ENCODE measurements at regions not wholly inside any gene's neighbourhood (a gene's known extent, or its start where the extent isn't known, plus 50 kb on each side); places are given as distances from the start of the nearest gene placed in this dataset.
A peak's percentile ranks its signal among the peaks of the same experiment; 100 is the strongest.

DNA sequence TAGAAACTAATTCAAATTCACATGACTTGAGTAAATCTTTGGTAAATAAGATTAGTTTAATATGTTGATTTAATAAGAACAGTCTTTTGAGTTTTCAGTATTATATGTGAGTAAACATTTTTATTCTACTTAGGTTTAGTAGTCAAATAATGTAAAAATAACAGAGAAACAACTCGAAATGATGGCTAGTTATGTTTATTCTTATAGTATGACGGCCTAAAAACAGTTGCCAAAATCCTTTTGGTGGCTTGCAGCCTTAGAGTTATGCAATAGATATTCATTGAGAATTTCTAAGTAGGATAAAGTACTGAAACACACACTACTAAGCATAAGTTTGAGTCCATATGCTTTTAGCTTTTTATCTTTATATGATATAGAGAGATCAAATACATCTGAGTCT is 184.8 kb downstream of the GNAI1 start:
- H3K9me3 Mint-ChIP-seq, result peaks cover 2% of the 10 kb centered on the region
- no peaks in the 10 kb centered on the region for H3K36me3 Mint-ChIP-seq (ENCODE audit: low read depth)
- no peak overlapping the region for H3K4me3 Mint-ChIP-seq
- peaks cover under 1% of the 10 kb centered on the region for H3K4me1 Mint-ChIP-seq (ENCODE audit: low read depth)
- no peak for DNase-seq
- no peaks in the 10 kb centered on the region for H3K27me3 Mint-ChIP-seq
- no peak overlapping the region for H3K27ac Mint-ChIP-seq

DNA sequence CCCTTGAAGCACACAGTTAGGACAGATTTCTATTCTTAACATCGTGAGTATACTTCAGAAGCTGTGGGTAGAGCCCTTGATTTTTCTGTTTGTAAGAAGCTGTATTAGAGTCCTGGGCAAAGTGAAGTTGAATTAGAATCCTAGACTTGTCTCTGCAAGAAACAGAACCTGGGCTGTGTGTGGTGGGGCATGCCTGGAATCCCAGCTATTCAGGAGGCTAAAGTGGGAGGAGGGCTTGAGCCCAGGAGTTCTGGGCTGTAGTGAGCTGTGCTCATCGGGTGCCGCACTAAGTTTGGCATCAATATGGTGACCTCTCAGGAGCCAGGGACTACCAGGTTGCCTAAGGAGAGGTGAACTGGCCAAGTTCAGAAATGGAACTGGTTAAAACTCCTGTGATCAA is 183.4 kb downstream of the GNAI1 start:
- H3K36me3 Mint-ChIP-seq (ENCODE audit: low read depth), result no peaks in the 10 kb centered on the region
- H3K27ac Mint-ChIP-seq, result no peak overlapping the region
- no peaks in the 10 kb centered on the region for H3K27me3 Mint-ChIP-seq
- H3K4me1 Mint-ChIP-seq (ENCODE audit: low read depth), result peaks cover 4% of the 10 kb centered on the region
- no peak for DNase-seq
- H3K9me3 Mint-ChIP-seq, result peaks cover 2% of the 10 kb centered on the region
- no peak overlapping the region for H3K4me3 Mint-ChIP-seq

DNA sequence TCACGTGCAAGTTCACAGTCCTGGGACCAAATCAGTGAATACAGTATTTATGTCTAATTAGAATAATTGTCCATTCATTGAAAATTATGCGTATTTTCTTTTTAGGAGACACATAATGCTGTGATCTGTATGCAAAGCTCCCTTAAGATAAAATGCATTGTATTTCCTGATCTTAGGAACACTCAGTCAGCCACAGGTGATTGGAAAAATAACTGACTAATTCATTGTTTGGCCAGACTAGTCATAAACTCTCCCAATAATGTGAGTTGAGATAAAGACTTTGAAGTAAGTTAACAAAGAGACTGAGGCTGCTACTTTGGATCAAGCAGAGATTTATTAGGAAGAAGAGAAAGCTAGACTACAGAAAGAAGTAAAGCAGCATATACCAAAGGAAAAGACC is 182.2 kb downstream of the GNAI1 start:
- Mint-ChIP-seq H3K4me1 (ENCODE audit: low read depth) (peaks cover 11% of the 10 kb centered on the region), H3K27ac (no peak overlapping the region), H3K9me3 (peaks cover 4% of the 10 kb centered on the region), H3K36me3 (ENCODE audit: low read depth) (no peaks in the 10 kb centered on the region), H3K4me3 (no peak overlapping the region), H3K27me3 (no peaks in the 10 kb centered on the region)
- DNase-seq, result no peak

DNA sequence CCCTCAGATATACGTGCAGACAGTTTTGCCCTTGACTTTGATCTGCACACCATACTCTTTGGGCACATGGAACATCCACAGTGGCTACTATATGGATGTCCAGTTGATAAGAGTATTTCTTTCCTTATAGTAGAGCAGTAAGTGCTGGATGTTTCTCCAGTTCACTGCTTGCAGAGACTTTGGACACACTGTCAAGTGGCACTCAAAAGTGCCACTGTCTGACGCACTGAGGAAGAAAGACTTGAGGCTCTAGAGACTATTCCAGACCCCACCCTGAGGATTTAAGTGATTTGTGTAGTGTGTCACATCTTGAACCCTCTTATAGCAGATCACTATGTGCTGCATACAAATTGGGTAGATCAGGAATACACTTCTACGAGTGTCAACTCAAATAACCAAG is 179.1 kb downstream of the GNAI1 start:
- no peak overlapping the region for H3K27ac Mint-ChIP-seq
- H3K9me3 Mint-ChIP-seq, result peaks cover 2% of the 10 kb centered on the region
- no peak for DNase-seq
- peaks cover 31% of the 10 kb centered on the region for H3K4me1 Mint-ChIP-seq (ENCODE audit: low read depth)
- no peaks in the 10 kb centered on the region for H3K27me3 Mint-ChIP-seq
- no peak overlapping the region for H3K4me3 Mint-ChIP-seq
- H3K36me3 Mint-ChIP-seq (ENCODE audit: low read depth), result no peaks in the 10 kb centered on the region

DNA sequence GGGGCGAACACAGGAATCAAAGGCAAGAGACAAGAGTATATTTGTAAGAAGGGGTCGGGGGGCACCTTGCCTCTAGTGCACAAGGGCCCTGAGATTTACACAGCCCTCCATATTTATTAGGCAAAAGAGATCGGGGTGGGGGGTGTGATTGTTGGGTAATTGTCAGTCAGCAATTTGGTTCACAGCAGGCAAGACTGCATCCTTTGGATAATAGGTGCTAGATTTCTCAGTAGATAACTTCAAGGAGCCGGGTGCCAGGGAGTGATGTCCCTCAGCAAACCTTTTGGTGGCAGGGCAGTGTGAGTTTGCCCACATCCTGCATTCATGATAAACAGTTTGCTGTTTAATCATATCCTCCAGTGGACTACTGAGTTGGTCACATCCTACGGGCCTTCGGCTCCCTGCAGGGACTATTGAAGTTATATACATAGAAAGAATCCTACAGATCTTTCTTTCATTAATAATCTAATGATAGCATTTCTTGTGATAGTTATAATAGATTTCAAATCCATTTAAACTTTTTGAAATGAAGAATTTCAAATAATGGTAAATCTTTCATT is 178.5 kb downstream of the GNAI1 start:
- Mint-ChIP-seq H3K9me3 (peaks cover 2% of the 10 kb centered on the region), H3K36me3 (ENCODE audit: low read depth) (no peaks in the 10 kb centered on the region), H3K4me3 (no peak overlapping the region), H3K4me1 (ENCODE audit: low read depth) (peaks cover 31% of the 10 kb centered on the region), H3K27me3 (no peaks in the 10 kb centered on the region), H3K27ac (no peak overlapping the region)
- DNase-seq, result no peak

DNA sequence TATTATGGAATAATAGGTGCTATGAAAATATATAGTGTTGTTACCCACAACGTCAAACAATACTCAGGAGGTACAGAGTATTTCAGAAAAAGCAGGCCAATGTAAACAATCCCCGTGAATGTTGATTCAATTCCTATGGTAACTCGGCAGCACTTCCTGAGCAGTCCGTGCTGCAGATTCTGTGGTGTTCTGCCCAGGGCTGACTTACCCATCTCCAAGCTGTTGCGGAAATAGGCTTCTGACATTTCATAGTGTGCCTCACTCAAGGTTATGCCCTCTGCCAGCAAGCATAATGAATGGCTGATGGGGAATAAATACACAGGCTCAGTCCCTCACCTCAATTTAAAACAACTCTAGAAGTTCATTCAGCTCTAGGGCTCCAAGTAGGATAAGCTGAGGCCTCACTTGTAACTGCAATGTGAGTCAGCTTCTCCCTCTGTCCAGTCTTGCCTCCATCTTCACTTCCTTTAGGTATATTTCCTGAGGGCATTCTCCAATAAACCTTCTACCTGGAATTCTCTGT is 177.6 kb downstream of the GNAI1 start:
- H3K36me3 Mint-ChIP-seq (ENCODE audit: low read depth), result no peaks in the 10 kb centered on the region
- H3K27ac Mint-ChIP-seq, result peak overlapping the region; percentile 18
- no peak overlapping the region for H3K4me3 Mint-ChIP-seq
- peaks cover 2% of the 10 kb centered on the region for H3K9me3 Mint-ChIP-seq
- no peak for DNase-seq
- H3K4me1 Mint-ChIP-seq (ENCODE audit: low read depth), result peaks cover 31% of the 10 kb centered on the region
- H3K27me3 Mint-ChIP-seq, result no peaks in the 10 kb centered on the region

DNA sequence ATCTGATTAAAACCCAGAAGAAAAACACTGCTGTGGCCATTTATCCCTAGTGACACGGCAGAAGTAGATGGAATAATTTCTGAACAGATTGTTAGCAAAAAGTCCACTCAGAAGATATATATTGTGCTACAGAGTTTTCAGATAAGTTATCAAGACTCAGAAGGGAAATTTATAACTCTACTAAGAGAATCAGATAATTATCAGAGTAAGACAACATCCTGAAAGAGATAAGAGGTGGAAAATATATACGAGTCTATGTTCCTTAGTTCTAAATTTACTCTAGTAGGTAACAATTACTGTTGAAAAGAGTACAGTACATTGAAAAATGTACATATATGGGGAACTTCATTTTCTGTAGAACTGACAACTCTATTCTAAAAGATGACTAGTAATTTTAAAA is 176.7 kb downstream of the GNAI1 start:
- H3K4me3 Mint-ChIP-seq, result no peak overlapping the region
- no peak overlapping the region for H3K27ac Mint-ChIP-seq

DNA sequence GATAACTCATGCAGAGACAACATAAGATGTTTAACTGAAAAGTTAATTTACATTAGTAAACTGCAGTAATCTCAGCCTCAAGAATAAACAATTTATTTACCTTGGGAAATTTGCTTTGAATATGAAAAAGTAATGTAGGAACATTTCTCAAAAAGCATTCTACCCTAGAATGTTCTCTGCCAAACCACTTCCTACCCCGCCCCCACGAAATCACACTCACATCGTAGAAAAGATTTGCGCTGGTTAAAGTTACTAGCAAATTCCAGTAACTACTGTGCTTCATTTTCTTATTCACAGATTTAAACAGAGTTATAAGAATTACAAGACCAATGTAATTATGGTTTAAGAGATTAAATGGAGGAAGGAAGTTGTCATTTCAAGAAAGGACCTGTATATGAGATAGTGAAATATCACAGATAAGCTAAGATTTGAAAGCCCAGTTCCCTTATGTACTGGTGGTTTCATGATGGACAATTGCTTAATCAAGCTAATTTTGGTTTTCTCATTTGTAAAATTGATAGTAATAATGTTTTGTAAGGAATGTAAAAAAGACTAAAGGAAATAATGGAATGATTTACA is 175.4 kb downstream of the GNAI1 start:
- Mint-ChIP-seq H3K36me3 (ENCODE audit: low read depth) (no peaks in the 10 kb centered on the region), H3K9me3 (peaks cover 2% of the 10 kb centered on the region), H3K27me3 (no peaks in the 10 kb centered on the region), H3K27ac (no peak overlapping the region), H3K4me3 (no peak overlapping the region), H3K4me1 (ENCODE audit: low read depth) (peaks cover 31% of the 10 kb centered on the region)
- no peak for DNase-seq

More for the DNA sequence above, 176.7 kb downstream of the GNAI1 start:
- H3K4me1 Mint-ChIP-seq (ENCODE audit: low read depth), result peaks cover 31% of the 10 kb centered on the region
- peaks cover 2% of the 10 kb centered on the region for H3K9me3 Mint-ChIP-seq
- no peak for DNase-seq
- H3K27me3 Mint-ChIP-seq, result no peaks in the 10 kb centered on the region
- H3K36me3 Mint-ChIP-seq (ENCODE audit: low read depth), result no peaks in the 10 kb centered on the region

DNA sequence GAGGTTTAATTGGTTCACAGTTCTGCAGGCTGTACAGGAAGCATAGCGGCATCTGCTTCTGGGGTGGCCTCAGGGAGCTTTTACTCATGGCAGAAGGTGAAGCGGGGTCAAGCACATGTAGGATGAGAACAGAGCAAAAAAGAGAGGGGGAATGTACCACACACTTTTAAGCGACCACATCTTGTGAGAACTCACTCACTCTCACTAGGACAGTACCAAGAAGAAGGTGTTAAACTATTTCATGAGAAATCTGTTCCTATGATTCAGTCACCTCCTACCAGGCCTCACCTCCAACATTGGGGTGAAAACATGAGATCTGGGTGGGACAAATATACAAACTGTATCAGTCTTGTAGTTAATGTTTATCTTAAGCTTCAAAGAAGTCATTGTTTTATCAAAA is 174.7 kb downstream of the GNAI1 start:
- H3K27me3 Mint-ChIP-seq, result no peaks in the 10 kb centered on the region
- peaks cover 2% of the 10 kb centered on the region for H3K9me3 Mint-ChIP-seq
- no peak for DNase-seq
- H3K36me3 Mint-ChIP-seq (ENCODE audit: low read depth), result no peaks in the 10 kb centered on the region
- H3K4me1 Mint-ChIP-seq (ENCODE audit: low read depth), result peaks cover 30% of the 10 kb centered on the region
- no peak overlapping the region for H3K4me3 Mint-ChIP-seq
- no peak overlapping the region for H3K27ac Mint-ChIP-seq

DNA sequence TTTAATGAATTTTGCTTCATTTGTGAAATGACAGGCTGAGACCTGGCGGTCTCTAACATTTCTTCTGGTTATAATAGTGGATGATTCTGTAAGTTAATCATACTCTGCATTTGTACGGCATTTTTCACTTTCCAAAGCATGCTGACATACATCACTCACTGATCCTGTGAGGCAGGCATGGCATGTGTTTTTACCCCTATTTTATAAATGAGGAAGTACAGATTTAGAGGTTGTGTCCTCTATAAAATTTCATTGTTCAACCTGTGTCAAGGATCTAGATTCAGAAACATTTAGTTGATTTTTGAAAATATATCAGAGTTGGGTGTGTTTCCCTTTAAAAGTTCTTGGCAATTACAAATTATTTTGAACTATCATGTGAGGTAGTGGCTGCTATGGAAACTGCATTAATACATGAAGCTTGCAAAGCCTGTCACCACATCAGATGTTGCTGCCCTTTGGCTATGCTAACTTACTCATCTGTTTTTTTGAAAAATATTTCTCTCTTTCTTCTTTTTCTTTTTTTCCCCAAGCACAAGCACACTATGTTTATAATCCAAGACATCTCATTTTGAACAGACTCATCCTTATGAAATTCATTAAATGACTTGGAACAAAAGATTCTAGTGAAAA is 172.7 kb downstream of the GNAI1 start:
- Mint-ChIP-seq H3K27me3 (no peaks in the 10 kb centered on the region), H3K27ac (no peak overlapping the region), H3K4me3 (no peak overlapping the region), H3K4me1 (ENCODE audit: low read depth) (peaks cover 25% of the 10 kb centered on the region), H3K36me3 (ENCODE audit: low read depth) (no peaks in the 10 kb centered on the region), H3K9me3 (no peaks in the 10 kb centered on the region)
- no peak for DNase-seq

DNA sequence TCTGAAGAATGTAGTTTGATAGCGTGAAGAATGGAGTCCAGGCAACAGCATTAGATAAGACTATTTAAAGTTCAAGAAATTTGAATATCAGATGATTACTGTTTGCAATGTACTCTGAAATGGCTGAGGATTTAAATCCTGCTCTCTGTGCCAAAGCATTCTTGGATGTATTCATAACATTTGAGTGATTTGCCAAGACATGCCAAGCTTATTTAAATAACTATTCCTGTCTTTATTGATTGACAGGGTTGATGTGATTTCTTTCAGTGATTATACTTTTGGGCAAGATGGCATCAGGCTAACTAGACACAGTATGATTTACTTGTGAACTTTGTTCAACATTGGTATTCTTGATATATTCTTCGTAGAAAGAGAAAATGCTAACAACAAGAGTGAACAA is 168.7 kb downstream of the GNAI1 start:
- no peaks in the 10 kb centered on the region for H3K27me3 Mint-ChIP-seq
- no peak overlapping the region for H3K4me3 Mint-ChIP-seq
- DNase-seq, result no peak
- H3K36me3 Mint-ChIP-seq (ENCODE audit: low read depth), result no peaks in the 10 kb centered on the region
- H3K27ac Mint-ChIP-seq, result no peak overlapping the region
- H3K4me1 Mint-ChIP-seq (ENCODE audit: low read depth), result no peaks in the 10 kb centered on the region
- no peaks in the 10 kb centered on the region for H3K9me3 Mint-ChIP-seq

DNA sequence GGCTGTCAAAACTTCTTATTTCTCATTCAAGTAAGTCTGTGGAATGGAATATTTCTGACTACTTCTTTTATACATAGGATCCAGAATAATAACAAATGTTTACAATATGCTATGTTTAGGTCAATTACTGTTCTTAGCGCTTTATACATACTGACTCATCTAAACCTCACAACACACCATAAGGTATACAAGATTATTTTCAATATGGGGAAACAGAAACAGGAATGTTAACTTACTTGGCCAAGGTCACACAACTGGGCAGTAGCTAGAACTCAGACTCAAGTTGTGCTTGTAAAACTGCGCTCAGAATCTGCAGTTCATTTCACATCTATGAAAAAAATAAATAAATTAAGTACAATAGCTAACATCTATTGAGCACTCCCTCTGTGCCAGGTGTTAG is 168.0 kb downstream of the GNAI1 start:
- H3K4me3 Mint-ChIP-seq, result no peak overlapping the region
- H3K4me1 Mint-ChIP-seq (ENCODE audit: low read depth), result no peaks in the 10 kb centered on the region
- peaks cover under 1% of the 10 kb centered on the region for H3K9me3 Mint-ChIP-seq
- no peaks in the 10 kb centered on the region for H3K27me3 Mint-ChIP-seq
- H3K27ac Mint-ChIP-seq, result no peak overlapping the region
- DNase-seq, result no peak
- H3K36me3 Mint-ChIP-seq (ENCODE audit: low read depth), result no peaks in the 10 kb centered on the region

DNA sequence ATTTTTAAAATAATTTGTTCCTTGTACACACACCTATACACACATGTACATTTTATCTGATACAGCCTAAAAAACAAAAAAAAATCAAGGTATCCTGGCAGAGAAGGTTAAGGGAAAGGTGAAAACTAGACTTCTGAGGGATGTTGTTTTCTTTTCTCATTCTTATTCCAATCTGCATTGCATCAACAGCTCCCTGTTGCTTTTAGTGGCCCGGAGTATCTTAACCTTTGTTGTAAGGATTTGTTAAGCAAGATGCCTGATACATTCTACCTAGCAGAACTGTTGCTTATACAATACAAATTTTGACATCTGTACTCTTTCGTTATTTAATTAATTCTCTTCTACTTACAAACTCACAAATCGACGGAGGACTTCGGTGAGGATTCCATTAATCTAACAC is 167.4 kb downstream of the GNAI1 start:
- peaks cover 4% of the 10 kb centered on the region for H3K9me3 Mint-ChIP-seq
- H3K4me1 Mint-ChIP-seq (ENCODE audit: low read depth), result no peaks in the 10 kb centered on the region
- no peaks in the 10 kb centered on the region for H3K27me3 Mint-ChIP-seq
- H3K4me3 Mint-ChIP-seq, result no peak overlapping the region
- no peak for DNase-seq
- no peak overlapping the region for H3K27ac Mint-ChIP-seq
- H3K36me3 Mint-ChIP-seq (ENCODE audit: low read depth), result no peaks in the 10 kb centered on the region

DNA sequence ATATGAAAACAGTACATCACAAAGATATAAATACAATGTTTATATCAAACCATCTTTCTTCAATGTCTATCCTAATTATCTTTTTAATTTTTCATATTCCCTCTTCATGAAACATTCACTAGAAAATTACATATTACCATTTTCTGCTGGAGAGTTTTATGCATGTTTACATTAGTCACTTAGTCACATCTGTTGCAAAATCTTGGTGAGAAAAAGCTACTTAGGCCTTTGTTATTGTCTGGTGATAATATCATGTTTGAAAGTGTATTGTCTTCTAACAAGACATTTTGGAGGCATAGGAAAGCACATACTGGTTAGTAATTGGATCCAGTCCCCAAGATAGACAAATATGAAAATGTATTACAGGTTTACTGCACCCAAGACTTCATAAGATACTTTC is 163.6 kb downstream of the GNAI1 start:
- no peak for DNase-seq
- Mint-ChIP-seq H3K36me3 (ENCODE audit: low read depth) (no peaks in the 10 kb centered on the region), H3K4me3 (no peak overlapping the region), H3K9me3 (peaks cover 21% of the 10 kb centered on the region), H3K27ac (no peak overlapping the region), H3K4me1 (ENCODE audit: low read depth) (no peaks in the 10 kb centered on the region), H3K27me3 (no peaks in the 10 kb centered on the region)

DNA sequence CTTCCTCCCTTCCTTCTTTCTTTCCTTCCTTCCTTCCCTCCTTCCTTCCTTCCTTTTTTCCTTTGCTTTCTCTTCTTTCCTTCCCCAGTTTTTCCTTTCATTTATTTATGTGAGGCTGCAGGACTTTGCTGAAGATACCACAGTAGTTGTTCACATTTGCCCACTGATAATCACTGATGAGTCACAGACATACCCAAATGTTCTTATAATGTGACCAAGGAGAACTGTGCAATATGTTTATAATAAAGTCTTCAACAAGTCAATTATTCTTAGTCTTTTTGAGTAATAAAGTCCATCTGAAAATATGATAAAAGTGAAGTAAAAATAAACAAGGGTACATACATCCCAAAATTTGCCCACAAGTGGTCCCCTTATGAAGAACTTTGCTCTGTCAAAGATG is 159.7 kb downstream of the GNAI1 start:
- Mint-ChIP-seq H3K9me3 (peaks cover 34% of the 10 kb centered on the region), H3K4me3 (no peak overlapping the region), H3K36me3 (ENCODE audit: low read depth) (no peaks in the 10 kb centered on the region), H3K27ac (no peak overlapping the region), H3K4me1 (ENCODE audit: low read depth) (no peaks in the 10 kb centered on the region), H3K27me3 (no peaks in the 10 kb centered on the region)
- no peak for DNase-seq
